Naive thymus-derived CD4-positive, alpha-beta T cell (primary cell): ENCODE measurements at regions not wholly inside any gene's neighbourhood (a gene's known extent, or its start where the extent isn't known, plus 50 kb on each side); places are given as distances from the start of the nearest gene placed in this dataset.
"Not testable (repeated sequence)": the region's sequence is repeated elsewhere in the genome, so short reads cannot be mapped to it uniquely, and the experiment has no call there.

ENCODE experiments used
- ATAC-seq: fragments of 150-1000 bp; cut with Tn5 transposase; 2 replicates; pipeline ENCODE4 v1.10.0; 2021; ENCODE audit warnings: mild to moderate bottlenecking, moderate library complexity
- CTCF ChIA-PET: fragments of 350-600 bp; sonication (Branson Sonifier 250); formaldehyde crosslinking; loops from one replicate; lab custom pipeline; 2021; ENCODE audit warnings: antibody characterized with exemption; lab: Charles Lee
- POLR2A ChIA-PET: fragments of 350-600 bp; sonication (Branson Sonifier 250); formaldehyde crosslinking; loops from one replicate; lab custom pipeline; 2021; ENCODE audit warnings: antibody characterized with exemption, inconsistent platforms; lab: Charles Lee
- DNase-seq, 9 donors: peaks; one replicate each; pipeline versions ENCODE4 v3.0.0 to v3.0.0-alpha.2; 2020 to 2022; ENCODE audit warnings: mixed read lengths in 1 of 9
- H3K27ac ChIP-seq: one replicate; pipeline ENCODE4 v1.7.0; 2013; ENCODE audit warnings: mild to moderate bottlenecking, low read depth, low read length, moderate library complexity
- H3K27me3 ChIP-seq, 2 donors: one replicate each; pipeline ENCODE4 v1.7.0; 2013; ENCODE audit warnings: low read length in 2 of 2, mild to moderate bottlenecking in 2 of 2, moderate library complexity in 2 of 2; ENCODE audit not compliant: control insufficient read depth in 2 of 2, insufficient read depth in 2 of 2
- H3K36me3 ChIP-seq, 3 experiments: 1 replicate in 2 of 3; 2 replicates in 1 of 3; pipeline ENCODE4 v1.7.0; 2013; ENCODE audit warnings: low read length in 3 of 3, mild to moderate bottlenecking in 3 of 3, moderate library complexity in 1 of 3; ENCODE audit not compliant: insufficient read depth in 3 of 3, control insufficient read depth in 2 of 3
- H3K4me1 ChIP-seq, 2 donors: one replicate each; pipeline ENCODE4 v1.7.0; 2013; ENCODE audit warnings: low read length in 2 of 2, mild to moderate bottlenecking in 2 of 2, moderate library complexity in 1 of 2; ENCODE audit not compliant: control insufficient read depth in 2 of 2, insufficient read depth in 2 of 2
- H3K4me3 ChIP-seq: 2 replicates; pipeline ENCODE4 v1.7.0; 2013; ENCODE audit warnings: mild to moderate bottlenecking, low read length
- H3K9me3 ChIP-seq, 3 experiments: 1 replicate in 2 of 3; 2 replicates in 1 of 3; pipeline ENCODE4 v1.7.0; 2013; ENCODE audit warnings: low read length in 3 of 3; ENCODE audit not compliant: control insufficient read depth in 2 of 3
- H3K27ac Mint-ChIP-seq, 9 donors: one replicate each; pipeline ENCODE4 v1.8.0; 2020 to 2022; ENCODE audit warnings: mixed read lengths in 9 of 9, mild to moderate bottlenecking in 8 of 9, moderate library complexity in 5 of 9, inconsistent platforms in 2 of 9
- H3K27me3 Mint-ChIP-seq, 5 donors: one replicate each; pipeline ENCODE4 v1.8.0; 2021 to 2022; ENCODE audit warnings: mixed read lengths in 5 of 5, mild to moderate bottlenecking in 1 of 5
- H3K36me3 Mint-ChIP-seq, 5 donors: one replicate each; pipeline ENCODE4 v1.8.0; 2020 to 2022; ENCODE audit warnings: mixed read lengths in 5 of 5, mild to moderate bottlenecking in 3 of 5, inconsistent platforms in 1 of 5
- H3K4me1 Mint-ChIP-seq, 7 donors: one replicate each; pipeline ENCODE4 v1.8.0; 2020 to 2022; ENCODE audit warnings: mixed read lengths in 7 of 7, mild to moderate bottlenecking in 3 of 7, inconsistent platforms in 1 of 7
- H3K4me3 Mint-ChIP-seq, 10 donors: one replicate each; pipeline ENCODE4 v1.8.0; 2020 to 2022; ENCODE audit warnings: mild to moderate bottlenecking in 10 of 10, mixed read lengths in 10 of 10, moderate library complexity in 6 of 10, inconsistent platforms in 2 of 10
- H3K9me3 Mint-ChIP-seq, 11 donors: one replicate each; pipeline ENCODE4 v1.8.0; 2020 to 2022; ENCODE audit warnings: mixed read lengths in 11 of 11, mild to moderate bottlenecking in 4 of 11, inconsistent platforms in 1 of 11, moderate library complexity in 1 of 11
- intact Hi-C, 2 donors: fragments of 100-400 bp; cut with micrococcal nuclease; formaldehyde crosslinking; loops; one replicate each; pipeline ENCODE4 v1.15.1; 2023

DNA sequence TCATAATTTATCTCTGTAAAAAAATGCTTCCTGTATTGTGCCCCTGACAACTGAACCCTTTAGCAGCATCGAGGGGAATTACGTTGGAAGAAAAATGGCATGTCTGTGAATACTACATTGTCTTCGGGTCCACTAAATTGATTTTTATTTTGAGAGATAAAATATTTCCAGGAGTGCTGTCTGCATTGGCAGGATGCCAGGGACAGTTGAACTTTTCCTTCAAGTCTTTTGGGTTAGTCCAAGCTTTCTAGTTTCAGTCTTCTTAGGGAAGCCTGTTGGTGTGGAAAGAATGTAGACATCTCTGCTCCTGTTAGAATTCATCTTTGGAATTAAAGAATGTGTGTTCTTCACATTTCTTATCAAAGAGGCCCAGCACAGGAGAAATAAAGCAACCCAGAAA is 557.9 kb downstream of the TMEM114 start:
- no peaks in the 10 kb centered on the region for H3K4me1 Mint-ChIP-seq
- no peak overlapping the region for H3K4me3 Mint-ChIP-seq
- H3K4me3 ChIP-seq, result no peak overlapping the region
- no peaks in the 10 kb centered on the region for H3K27me3 Mint-ChIP-seq
- intact Hi-C loops, result no loop called here
- no peak overlapping the region for H3K27ac Mint-ChIP-seq
- CTCF ChIA-PET, result no interaction called here
- no peaks in the 10 kb centered on the region for H3K36me3 Mint-ChIP-seq
- ATAC-seq, result no peak
- H3K4me1 ChIP-seq, result no peaks in the 10 kb centered on the region
- DNase-seq, result no peak
- H3K9me3 Mint-ChIP-seq, result peaks cover 4 to 32% (median 12%) of the 10 kb centered on the region in 11 donors
- POLR2A ChIA-PET, result no interaction called here
- H3K27ac ChIP-seq, result no peak overlapping the region
- no peaks in the 10 kb centered on the region for H3K36me3 ChIP-seq
- no peaks in the 10 kb centered on the region for H3K27me3 ChIP-seq
- no peaks in the 10 kb centered on the region for H3K9me3 ChIP-seq

DNA sequence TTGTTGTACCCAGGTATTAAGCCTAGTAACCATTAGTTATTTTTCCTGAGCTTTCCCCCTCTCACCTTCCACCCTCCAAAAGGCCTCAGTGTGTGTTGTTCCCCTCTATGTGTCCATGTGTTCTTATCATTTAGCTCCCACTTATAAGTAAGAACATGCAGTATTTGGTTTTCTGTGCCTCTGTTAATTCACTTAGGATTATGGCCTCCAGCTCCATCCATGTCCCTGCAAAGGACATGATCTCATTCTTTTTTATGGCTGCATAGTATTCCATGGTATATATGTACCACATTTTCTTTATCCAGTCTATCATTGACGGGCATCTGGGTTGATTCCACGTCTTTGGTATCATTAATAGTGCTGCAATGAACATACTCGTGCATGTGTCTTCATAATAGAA is 560.3 kb downstream of the TMEM114 start:
- H3K4me3 Mint-ChIP-seq, DNase-seq, H3K4me3 ChIP-seq, CTCF ChIA-PET, H3K27me3 Mint-ChIP-seq, ATAC-seq, H3K36me3 ChIP-seq, H3K27me3 ChIP-seq, H3K4me1 Mint-ChIP-seq, H3K36me3 Mint-ChIP-seq, H3K9me3 ChIP-seq, intact Hi-C loops, H3K4me1 ChIP-seq, H3K27ac ChIP-seq, POLR2A ChIA-PET, H3K27ac Mint-ChIP-seq: not testable (repeated sequence)
- peaks cover 0 to 31% (median 12%) of the 10 kb centered on the region in 11 donors for H3K9me3 Mint-ChIP-seq

DNA sequence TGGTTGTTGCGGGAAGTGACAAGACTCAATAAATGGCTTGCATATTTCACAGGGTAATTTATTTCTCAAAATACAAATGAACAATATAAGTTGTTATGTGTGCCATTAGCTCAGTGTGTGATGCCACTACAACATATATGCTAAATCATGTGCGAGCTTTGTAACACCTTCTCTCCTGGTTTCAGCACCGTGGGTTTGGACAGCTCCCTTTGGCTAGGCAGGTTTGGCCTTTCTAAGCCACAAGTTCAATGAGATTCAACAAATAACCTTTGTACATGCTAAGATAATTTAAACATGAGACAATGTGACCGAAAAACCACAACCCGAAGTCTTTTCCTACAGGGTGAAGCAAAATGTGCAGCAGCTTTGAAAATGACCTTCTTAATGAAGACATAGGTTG is 563.9 kb downstream of the TMEM114 start:
- no peak for ATAC-seq

DNA sequence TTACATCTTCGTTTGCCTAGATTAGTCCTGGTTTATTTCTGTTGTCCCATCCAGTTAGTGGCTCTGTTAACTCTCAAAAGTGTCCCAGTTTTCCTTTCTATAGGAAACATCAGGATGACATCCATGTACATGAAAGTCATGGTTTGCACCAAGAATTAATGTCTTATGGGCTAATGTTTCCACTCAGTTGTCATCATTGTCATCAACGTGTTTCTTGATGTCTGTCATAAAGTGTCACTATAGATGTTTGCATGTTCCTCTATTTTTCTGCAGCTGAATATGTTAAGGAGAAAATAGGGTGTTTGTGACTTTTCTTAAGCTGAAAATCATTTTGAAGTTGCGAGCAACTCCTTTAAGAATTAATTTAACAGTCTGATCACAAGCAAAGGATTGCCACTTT is 567.0 kb downstream of the TMEM114 start:
- POLR2A ChIA-PET, result no interaction called here
- H3K36me3 Mint-ChIP-seq, result no peaks in the 10 kb centered on the region
- no peak overlapping the region for H3K27ac ChIP-seq
- peaks cover under 1 to 24% (median 7%) of the 10 kb centered on the region in 11 donors for H3K9me3 Mint-ChIP-seq
- H3K4me1 ChIP-seq, result no peaks in the 10 kb centered on the region
- no peak for DNase-seq
- no peaks in the 10 kb centered on the region for H3K36me3 ChIP-seq
- CTCF ChIA-PET, result interaction anchor here (0.6 kb wide), 1 partner anchor 1600 kb away, joined by 3 read pairs; no protein-coding TSS in a partner anchor
- no peak for ATAC-seq
- intact Hi-C loops, result no loop called here
- no peak overlapping the region for H3K4me3 ChIP-seq
- H3K4me3 Mint-ChIP-seq, result no peak overlapping the region
- no peaks in the 10 kb centered on the region for H3K27me3 ChIP-seq
- H3K9me3 ChIP-seq, result no peaks in the 10 kb centered on the region
- no peak overlapping the region for H3K27ac Mint-ChIP-seq
- H3K4me1 Mint-ChIP-seq, result no peaks in the 10 kb centered on the region
- no peaks in the 10 kb centered on the region for H3K27me3 Mint-ChIP-seq

More for the DNA sequence above, 563.9 kb downstream of the TMEM114 start:
- no peak overlapping the region for H3K27ac ChIP-seq
- intact Hi-C loops, result no loop called here
- no peaks in the 10 kb centered on the region for H3K4me1 ChIP-seq
- Mint-ChIP-seq H3K9me3 (peaks cover 2 to 36% (median 11%) of the 10 kb centered on the region in 11 donors), H3K36me3 (no peaks in the 10 kb centered on the region), H3K27ac (no peak overlapping the region), H3K4me1 (no peaks in the 10 kb centered on the region), H3K27me3 (no peaks in the 10 kb centered on the region), H3K4me3 (no peak overlapping the region)
- no peak for DNase-seq
- no peaks in the 10 kb centered on the region for H3K27me3 ChIP-seq
- H3K36me3 ChIP-seq, result no peaks in the 10 kb centered on the region
- CTCF ChIA-PET, result no interaction called here
- POLR2A ChIA-PET, result no interaction called here
- no peaks in the 10 kb centered on the region for H3K9me3 ChIP-seq
- no peak overlapping the region for H3K4me3 ChIP-seq

DNA sequence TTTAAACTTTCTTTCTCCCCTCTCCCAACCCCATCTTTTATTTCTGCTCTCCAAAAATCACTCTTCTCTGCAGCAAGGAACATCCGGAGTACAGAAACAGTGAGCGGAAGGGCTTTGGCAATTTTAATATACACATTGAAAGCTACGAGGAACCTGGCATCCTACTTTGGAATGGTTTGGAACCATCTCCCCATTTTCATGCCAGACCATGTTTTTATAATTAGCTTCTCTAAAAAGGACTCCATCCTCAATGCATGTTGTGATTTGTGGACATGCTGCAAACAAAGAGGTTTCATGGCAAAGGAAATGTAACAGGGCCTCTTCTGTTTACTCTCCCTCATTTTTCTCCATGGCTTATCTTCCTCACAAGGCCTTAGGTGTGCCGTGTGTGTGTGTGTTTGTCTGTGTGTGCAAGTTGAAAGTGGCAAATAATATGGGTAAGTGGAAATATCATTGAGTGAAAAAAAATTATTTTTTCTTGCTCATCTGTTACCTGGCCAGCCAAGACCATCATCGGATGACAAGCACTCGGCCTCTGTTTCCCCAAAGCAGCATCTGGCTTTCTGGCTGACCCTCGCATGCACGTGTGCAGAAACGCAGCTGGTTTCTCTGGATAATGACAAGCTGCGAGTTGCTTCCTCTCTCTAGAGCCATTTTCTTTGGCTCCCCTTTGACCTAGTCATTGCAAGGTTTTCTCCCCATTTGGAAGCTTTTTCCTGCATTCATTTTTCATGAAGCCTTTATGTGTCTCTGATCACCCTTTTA is 585.0 kb downstream of the TMEM114 start:
- Histone ChIP-seq H3K27ac (no peak overlapping the region), H3K4me1 (no peaks in the 10 kb centered on the region), H3K4me3 (no peak overlapping the region), H3K9me3 (no peaks in the 10 kb centered on the region), H3K36me3 (no peaks in the 10 kb centered on the region), H3K27me3 (no peaks in the 10 kb centered on the region)
- Mint-ChIP-seq H3K4me1 (no peaks in the 10 kb centered on the region), H3K9me3 (peaks cover 1 to 39% (median 11%) of the 10 kb centered on the region in 11 donors), H3K4me3 (no peak overlapping the region), H3K27ac (no peak overlapping the region), H3K36me3 (no peaks in the 10 kb centered on the region), H3K27me3 (no peaks in the 10 kb centered on the region)
- POLR2A ChIA-PET, result no interaction called here
- ATAC-seq (no peak), DNase-seq (no peak)
- CTCF ChIA-PET, result no interaction called here
- intact Hi-C loops, result no loop called here

DNA sequence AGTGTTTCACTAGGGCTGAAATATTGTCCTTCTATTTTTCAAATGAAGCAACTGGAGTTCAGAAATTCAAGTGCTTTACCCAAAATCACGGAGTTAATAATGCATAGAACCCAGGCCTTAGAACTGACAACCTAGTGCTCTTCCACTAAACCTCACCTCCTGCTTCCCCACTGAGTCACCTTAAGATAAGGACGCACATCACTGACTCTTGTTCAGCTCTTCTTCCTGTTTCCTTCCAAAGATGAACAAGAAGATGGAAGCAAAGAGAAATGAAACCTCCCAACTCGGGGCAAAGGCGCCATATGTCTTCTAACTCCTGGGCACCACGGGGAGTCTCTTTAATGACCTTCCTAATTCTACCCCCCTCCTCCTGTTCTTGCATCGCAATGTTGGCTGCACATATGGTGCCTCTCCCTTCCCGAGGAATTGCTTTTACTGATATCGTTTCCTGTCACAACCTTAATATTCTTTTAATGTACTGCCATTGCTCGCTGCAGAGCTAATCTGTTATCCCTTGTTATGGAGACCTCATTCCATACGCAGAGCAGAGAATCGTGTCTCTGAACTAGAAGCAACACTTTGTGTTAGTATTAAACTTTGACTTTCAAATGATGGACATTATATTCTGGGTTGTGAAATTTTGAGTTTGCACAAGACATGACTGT is 591.4 kb downstream of the TMEM114 start:
- Histone ChIP-seq H3K4me1 (no peaks in the 10 kb centered on the region), H3K36me3 (no peaks in the 10 kb centered on the region), H3K27ac (no peak overlapping the region), H3K4me3 (no peak overlapping the region), H3K9me3 (no peaks in the 10 kb centered on the region), H3K27me3 (no peaks in the 10 kb centered on the region)
- intact Hi-C loops, result no loop called here
- H3K9me3 Mint-ChIP-seq, result peaks cover 0 to 37% (median 20%) of the 10 kb centered on the region in 11 donors
- no peaks in the 10 kb centered on the region for H3K36me3 Mint-ChIP-seq
- no peaks in the 10 kb centered on the region for H3K4me1 Mint-ChIP-seq
- POLR2A ChIA-PET, result no interaction called here
- H3K27me3 Mint-ChIP-seq, result no peaks in the 10 kb centered on the region
- no peak overlapping the region for H3K27ac Mint-ChIP-seq
- DNase-seq, result no peak
- CTCF ChIA-PET, result no interaction called here
- no peak for ATAC-seq
- no peak overlapping the region for H3K4me3 Mint-ChIP-seq

DNA sequence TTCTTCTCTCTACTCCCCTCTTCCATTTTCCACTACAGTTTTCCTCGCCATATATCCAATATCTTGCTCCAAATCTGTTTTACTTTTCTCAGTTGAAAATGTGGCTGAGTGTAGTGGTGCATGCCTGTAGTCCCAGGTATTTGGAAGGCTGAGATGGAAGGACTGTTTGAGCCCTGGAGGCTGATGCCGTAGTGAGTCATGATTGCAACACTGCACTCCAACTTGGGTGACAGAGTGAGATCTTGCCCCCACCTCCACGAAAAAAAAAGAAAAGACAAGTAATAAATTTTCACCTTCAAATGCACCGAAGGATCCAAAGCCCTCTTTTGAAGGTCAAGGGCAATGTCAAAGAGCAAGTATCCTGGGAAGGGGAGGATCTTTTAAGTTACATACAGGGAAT is 592.3 kb downstream of the TMEM114 start:
- ChIA-PET POLR2A (no interaction called here), CTCF (no interaction called here)
- DNase-seq (no peak), ATAC-seq (no peak)
- Histone ChIP-seq H3K27me3 (no peaks in the 10 kb centered on the region), H3K27ac (no peak overlapping the region), H3K9me3 (no peaks in the 10 kb centered on the region), H3K4me1 (no peaks in the 10 kb centered on the region), H3K4me3 (no peak overlapping the region), H3K36me3 (no peaks in the 10 kb centered on the region)
- intact Hi-C loops, result no loop called here
- Mint-ChIP-seq H3K27ac (no peak overlapping the region), H3K4me3 (no peak overlapping the region), H3K9me3 (peaks cover 0 to 39% (median 20%) of the 10 kb centered on the region in 11 donors), H3K4me1 (no peaks in the 10 kb centered on the region), H3K36me3 (no peaks in the 10 kb centered on the region), H3K27me3 (no peaks in the 10 kb centered on the region)
